Fibroblast of skin of scalp (primary cell): ENCODE measurements at regions not wholly inside any gene's neighbourhood (a gene's known extent, or its start where the extent isn't known, plus 50 kb on each side); places are given as distances from the start of the nearest gene placed in this dataset.
A peak's percentile ranks its signal among the peaks of the same experiment; 100 is the strongest.
"Not testable (repeated sequence)": the region's sequence is repeated elsewhere in the genome, so short reads cannot be mapped to it uniquely, and the experiment has no call there.

ENCODE experiments used
- DNase-seq: peaks from one replicate; pipeline ENCODE4 v3.0.0-alpha.2; 2013

GRCh38 chrX:37509349-37509748 lies 62.1 kb upstream of the LANCL3 start:
- no peak for DNase-seq

- DNase-seq: not testable (repeated sequence)
Observed at GRCh38 chrX:37516512-37516911, 54.9 kb upstream of the LANCL3 start.

- DNase-seq: not testable (repeated sequence)
Observed at GRCh38 chrX:37519261-37519660, 52.2 kb upstream of the LANCL3 start.

GRCh38 chrX:37520860-37521450 lies 50.5 kb upstream of the LANCL3 start:
- DNase-seq: peak; percentile 6
